ENCODE measurements at regions not wholly inside any gene's neighbourhood (a gene's known extent, or its start where the extent isn't known, plus 50 kb on each side); places are given as distances from the start of the nearest gene placed in this dataset.

DNA sequence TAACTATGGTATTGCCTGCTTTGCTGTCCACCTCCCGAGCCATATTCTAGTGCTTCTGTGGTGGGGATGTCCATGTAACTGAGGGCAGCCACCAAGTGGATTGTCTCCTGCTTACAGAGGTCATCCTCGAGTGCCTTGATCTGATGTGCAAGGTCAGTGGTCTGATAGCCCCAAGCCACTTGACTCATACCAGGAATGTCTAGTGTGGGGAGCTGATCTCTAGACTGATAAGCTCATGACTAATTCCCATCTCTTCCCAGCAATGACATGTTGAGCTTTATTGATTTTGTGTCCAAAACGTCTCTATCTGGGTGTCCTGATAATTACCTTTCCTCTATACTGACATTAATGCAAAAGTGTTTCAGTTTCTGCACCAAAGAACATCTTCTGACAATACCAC, 168.4 kb upstream of the WDR1 start:
- Histone ChIP-seq H2BK20ac (ENCODE audit: low read depth, low read length, poor library complexity, severe bottlenecking) (no peak overlapping the region), H3K9ac (ENCODE audit: extremely low read depth, insufficient read length, low read length) (no peak overlapping the region), H4K5ac (ENCODE audit: insufficient read length, low read depth, low read length) (no peak overlapping the region), H2AK5ac (ENCODE audit: insufficient read length, low read length) (no peak overlapping the region), H3K4ac (ENCODE audit: low read depth, low read length) (no peak overlapping the region), H3T11ph (ENCODE audit: low read length) (no peak overlapping the region), H3K14ac (ENCODE audit: insufficient read depth, low read length) (no peak overlapping the region), H3K4me1 (ENCODE audit: insufficient read depth, low read length) (no peaks in the 10 kb centered on the region; the same call in 1 of the 2 replicates), H3K79me2 (ENCODE audit: insufficient read depth, low read length) (no peaks in the 10 kb centered on the region), H3K9me3 (ENCODE audit: control insufficient read depth, low read depth, low read length) (no peaks in the 10 kb centered on the region), H2AFZ (ENCODE audit: low read length) (no peak overlapping the region), H2BK5ac (ENCODE audit: insufficient read length, low read length) (no peak overlapping the region), H2BK120ac (ENCODE audit: low read depth, low read length, poor library complexity, severe bottlenecking) (no peak overlapping the region), H3K27me3 (ENCODE audit: insufficient read depth, low read length) (no peaks in the 10 kb centered on the region), H4K8ac (replicated peaks; ENCODE audit: insufficient read length, low read depth, low read length) (no peak overlapping the region), H3K56ac (ENCODE audit: insufficient read length, low read depth, low read length) (no peak overlapping the region), H3K79me1 (ENCODE audit: insufficient read depth, low read depth, low read length, poor library complexity, severe bottlenecking) (no peaks in the 10 kb centered on the region), H3K4me2 (ENCODE audit: insufficient read depth, insufficient read length, low read length) (no peak overlapping the region), H3K18ac (ENCODE audit: insufficient read length, low read depth, low read length) (no peak overlapping the region), H3K23me2 (ENCODE audit: insufficient read length, low read depth, low read length, poor library complexity, severe bottlenecking) (no peaks in the 10 kb centered on the region), H2BK12ac (ENCODE audit: insufficient read length, low read depth, low read length) (no peak overlapping the region), H3K23ac (ENCODE audit: insufficient read length, low read depth, low read length) (no peak overlapping the region), H4K20me1 (ENCODE audit: control insufficient read depth, insufficient read depth, insufficient read length) (no peaks in the 10 kb centered on the region), H4K91ac (ENCODE audit: insufficient read length, low read depth, low read length) (no peak overlapping the region), H3K27ac (ENCODE audit: insufficient read length, low read depth, low read length) (no peak overlapping the region), H2BK15ac (ENCODE audit: low read depth, low read length) (no peak overlapping the region)
- no peaks in the 10 kb centered on the region for H3K36me3 Mint-ChIP-seq (ENCODE audit: insufficient read depth in 1 of 3, low read depth in 3 of 3)
- no peak for DNase-seq
- no peaks in the 10 kb centered on the region for H3K9me3 Mint-ChIP-seq
- no peaks in the 10 kb centered on the region for H3K4me1 Mint-ChIP-seq
- no peak overlapping the region for H3K4me3 Mint-ChIP-seq
- peaks cover 24% of the 10 kb centered on the region for H3K27me3 Mint-ChIP-seq (ENCODE audit: low read depth)
- H3K27ac Mint-ChIP-seq: no peak overlapping the region
- no CpG with 5 or more reads among the region's 3 CpGs for WGBS (ENCODE audit: extremely low coverage, insufficient read length, low lambda C conversion rate)
- TF ChIP-seq CTCF (conservative IDR thresholded peaks at IDR 0.05): no peak
